ENCODE measurements at regions not wholly inside any gene's neighbourhood (a gene's known extent, or its start where the extent isn't known, plus 50 kb on each side); places are given as distances from the start of the nearest gene placed in this dataset.

DNA sequence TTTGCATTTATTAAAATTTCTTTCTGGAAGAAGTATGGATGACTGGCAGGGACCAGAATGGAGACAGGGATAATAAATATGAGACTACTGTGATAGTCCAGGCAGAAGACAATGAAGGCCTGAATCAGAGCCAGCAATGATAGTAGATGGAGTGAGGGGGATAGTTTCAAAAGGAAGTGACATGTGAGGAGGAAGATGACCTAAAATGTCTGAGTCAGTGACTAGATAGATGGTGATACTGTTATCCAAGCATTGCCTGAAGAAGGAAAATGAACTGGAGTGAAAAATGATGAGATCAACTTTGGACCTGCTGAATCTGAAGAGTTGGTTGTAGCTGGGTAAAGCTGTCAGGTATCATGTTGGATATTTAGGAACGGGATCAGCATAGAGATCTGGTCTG lies 158.3 kb upstream of the KLF7 start:
- TF ChIP-seq GATA2 (IDR thresholded peaks at IDR 0.05; ENCODE audit: low read depth, low read length) (no peak), GATA3 (IDR thresholded peaks at IDR 0.05; ENCODE audit: low read depth, low read length) (no peak)
